Activated T-helper 9 cell treated with anti-CD3 and anti-CD28 coated beads, Interleukin-2, amount 50 U/mL, for 16 hours (primary cell): ENCODE measurements at regions not wholly inside any gene's neighbourhood (a gene's known extent, or its start where the extent isn't known, plus 50 kb on each side); places are given as distances from the start of the nearest gene placed in this dataset.

Experiments used
- DNase-seq: peaks from one replicate; pipeline ENCODE4 v3.0.0-alpha.2; 2020; ENCODE audit warnings: low read depth

DNA sequence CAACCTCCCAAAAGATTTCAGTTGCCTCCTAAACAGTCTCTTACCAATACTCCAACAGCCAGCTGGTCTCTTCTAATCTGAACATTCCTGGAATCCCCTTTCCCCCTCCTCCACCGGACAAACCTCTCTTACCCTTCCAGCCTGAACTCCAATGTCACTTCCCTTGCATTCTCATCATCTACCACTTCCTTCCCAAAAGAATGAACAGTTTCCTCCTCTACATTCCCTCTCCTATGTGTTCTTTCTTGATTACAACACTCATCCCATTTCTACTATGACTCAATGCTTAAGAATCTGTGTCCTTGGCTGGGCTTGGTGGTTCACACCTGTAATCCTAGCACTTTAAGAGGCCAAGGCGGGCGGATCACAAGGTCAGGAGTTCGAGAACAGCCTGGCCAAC, 417.1 kb downstream of the SETD4 start:
- DNase-seq = no peak

DNA sequence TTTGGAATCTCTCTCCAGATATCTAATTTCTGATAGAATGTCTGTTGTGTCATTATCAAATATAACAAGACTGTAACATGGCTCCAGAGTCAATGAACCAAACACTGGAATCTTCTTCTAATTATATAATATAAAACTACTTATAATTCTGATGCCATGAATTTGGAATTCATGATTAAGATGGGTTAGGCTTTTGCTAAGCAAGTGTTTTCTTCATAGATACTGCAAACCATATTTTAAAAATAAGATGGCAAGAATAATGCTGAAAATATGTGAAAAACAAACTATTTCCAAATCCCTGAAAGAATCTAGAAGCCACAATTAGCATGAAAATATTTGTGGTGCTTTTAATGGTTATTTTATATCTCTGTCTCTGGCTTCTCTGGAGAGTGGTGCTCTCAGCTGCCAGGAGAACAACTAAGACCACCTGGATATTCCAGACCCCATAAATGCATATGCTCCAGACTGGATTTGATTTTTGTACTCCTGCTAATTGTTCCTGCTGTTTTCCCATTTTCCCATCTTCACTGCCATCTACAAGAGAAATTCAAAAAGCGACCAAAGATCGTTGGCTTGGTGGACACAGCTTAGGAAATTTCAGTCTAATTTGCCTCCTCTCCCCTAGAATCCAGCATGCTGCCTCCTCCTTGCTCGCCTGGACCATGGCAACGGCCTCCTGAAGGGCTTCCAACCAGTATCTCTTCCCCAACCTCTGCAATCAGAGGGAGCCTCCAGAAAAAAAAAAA, 418.9 kb downstream of the SETD4 start:
- no peak for DNase-seq

- no peak for DNase-seq
These were observed 422.9 kb downstream of the SETD4 start for GRCh38 chr21:35637431-35637830.

DNA sequence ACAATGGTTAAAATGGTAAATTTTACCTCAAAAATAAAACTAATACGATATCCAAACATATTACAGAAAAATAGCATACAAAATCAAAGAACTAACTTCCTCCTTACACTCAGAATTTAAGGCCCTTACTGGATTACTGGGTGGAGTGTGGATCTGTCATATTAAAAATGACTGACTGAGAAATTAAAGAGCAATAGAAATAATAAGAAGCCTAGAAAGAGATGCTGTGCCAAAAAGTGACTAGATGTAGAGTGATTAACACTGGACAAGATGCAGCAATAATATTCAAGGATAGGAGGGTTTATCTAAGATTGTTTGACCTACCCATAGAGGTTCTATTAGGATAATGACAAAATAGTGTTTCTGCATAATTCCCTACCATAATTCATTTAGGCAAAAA, 424.3 kb downstream of the SETD4 start:
- DNase-seq = no peak

GRCh38 chr21:35635261-35635660, 425.1 kb downstream of the SETD4 start:
- no peak for DNase-seq

DNA sequence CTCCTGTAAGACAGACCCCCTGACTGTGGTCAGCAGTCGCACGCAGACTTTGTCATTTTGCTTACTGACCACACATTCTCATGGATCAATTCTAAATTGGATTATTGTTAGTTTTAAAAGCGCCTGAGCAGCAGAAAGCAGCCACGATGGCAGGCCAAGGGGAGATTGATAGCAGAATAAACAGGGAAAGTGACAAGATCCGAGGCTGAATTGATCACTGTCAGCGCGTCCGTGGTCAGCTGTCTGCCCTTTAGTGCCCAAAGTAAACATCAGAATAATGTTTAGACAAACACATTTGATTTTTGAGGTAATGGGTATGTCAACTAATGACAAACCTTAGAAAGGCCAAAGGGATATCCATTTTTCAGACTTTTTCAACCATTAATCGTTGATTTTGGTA, 426.8 kb downstream of the SETD4 start:
- no peak for DNase-seq

GRCh38 chr21:35632711-35633110, 427.6 kb downstream of the SETD4 start:
- DNase-seq = no peak

DNA sequence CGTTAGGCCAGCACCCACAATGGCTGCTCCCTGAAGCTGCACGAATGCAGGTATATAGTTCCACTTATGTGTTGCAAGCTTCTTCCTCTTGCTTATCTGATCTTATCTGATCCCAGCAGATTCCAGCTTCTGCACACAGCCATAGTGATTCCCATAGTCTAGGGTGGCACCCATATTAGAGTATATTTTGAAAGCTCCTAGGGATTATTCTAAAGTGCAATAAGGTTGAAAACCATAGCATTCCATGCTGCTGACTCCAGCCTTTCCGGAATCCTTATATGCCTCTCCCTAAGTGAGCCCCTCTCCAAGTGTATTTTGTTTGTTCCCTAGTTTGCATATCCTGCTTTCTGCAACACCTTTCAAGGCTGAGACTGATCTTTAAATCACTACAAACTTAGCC, 432.0 kb downstream of the SETD4 start:
- DNase-seq = no peak

GRCh38 chr21:35627462-35627861, 432.9 kb downstream of the SETD4 start:
- DNase-seq = no peak

GRCh38 chr21:35625576-35625975, 434.8 kb downstream of the SETD4 start:
- no peak for DNase-seq

DNA sequence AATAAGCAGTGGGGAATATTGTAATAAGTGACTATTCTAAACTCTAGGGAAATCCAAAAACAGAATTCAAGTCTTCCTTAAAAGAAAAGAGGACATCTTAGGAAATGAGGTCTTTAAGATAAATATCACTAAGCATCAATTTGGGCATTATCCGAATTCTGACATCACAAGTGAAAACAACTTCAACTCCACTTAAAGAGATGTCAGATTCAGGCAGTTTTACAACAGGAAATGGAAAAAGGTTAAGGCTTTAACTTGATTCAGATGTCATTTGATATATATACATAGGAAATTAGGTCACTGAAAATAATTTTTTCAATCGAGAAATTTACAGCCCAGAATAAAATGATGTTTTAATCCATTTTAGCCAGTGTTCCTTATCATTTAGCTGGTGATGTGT, 435.4 kb downstream of the SETD4 start:
- no peak for DNase-seq

DNA sequence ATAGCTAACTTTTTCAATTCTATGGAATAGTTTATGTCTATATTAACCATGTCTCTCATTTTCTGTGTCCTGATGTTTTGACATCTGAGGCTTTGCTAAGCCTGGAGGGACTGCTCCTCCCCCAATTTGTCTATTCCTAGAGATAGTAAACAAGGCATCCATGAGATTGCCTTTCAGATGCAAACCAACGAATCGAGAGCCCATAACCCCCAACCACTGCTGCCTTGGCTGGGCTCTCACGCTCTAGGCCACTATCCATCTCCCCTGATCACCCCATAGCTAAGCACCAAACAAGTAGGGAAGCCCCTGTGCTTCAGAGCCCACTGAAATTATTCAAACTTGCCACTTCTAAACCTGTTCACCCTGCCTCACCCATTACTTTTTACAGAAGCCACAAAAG, 437.7 kb downstream of the SETD4 start:
- DNase-seq = no peak

- DNase-seq = no peak
These were observed 441.1 kb downstream of the SETD4 start for GRCh38 chr21:35619184-35619583.

- no peak for DNase-seq
These were observed 442.8 kb downstream of the SETD4 start for GRCh38 chr21:35617491-35617890.

GRCh38 chr21:35616090-35616489, 444.2 kb downstream of the SETD4 start:
- no peak for DNase-seq

GRCh38 chr21:35615325-35615724, 445.0 kb downstream of the SETD4 start:
- no peak for DNase-seq

- DNase-seq = no peak
These were observed 445.9 kb downstream of the SETD4 start for GRCh38 chr21:35614396-35614921.

GRCh38 chr21:35611708-35612132, 448.6 kb downstream of the SETD4 start:
- no peak for DNase-seq

GRCh38 chr21:35609263-35609662, 451.1 kb downstream of the SETD4 start:
- no peak for DNase-seq

- no peak for DNase-seq
These were observed 452.9 kb downstream of the SETD4 start for GRCh38 chr21:35607406-35607805.

- DNase-seq = no peak
These were observed 453.7 kb downstream of the SETD4 start for GRCh38 chr21:35606578-35606977.

DNA sequence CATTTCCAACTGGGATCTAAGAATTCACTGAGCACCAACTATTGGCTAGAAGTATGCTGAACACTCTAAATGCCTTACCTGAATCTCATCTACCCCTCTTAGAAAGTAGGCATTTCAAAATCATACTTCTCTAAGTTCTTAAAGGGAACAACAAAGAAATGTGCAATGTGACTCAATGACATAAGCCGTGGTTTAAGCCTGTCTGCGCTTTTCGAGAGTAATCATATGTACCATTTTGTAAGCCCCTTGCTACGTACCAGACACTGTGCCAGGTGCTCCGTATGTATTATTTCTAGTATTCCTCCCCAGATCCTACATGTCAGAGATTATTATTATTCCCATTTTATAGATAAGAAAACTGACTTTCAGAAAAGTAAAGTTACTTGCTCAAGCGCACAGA, 454.2 kb downstream of the SETD4 start:
- no peak for DNase-seq

DNA sequence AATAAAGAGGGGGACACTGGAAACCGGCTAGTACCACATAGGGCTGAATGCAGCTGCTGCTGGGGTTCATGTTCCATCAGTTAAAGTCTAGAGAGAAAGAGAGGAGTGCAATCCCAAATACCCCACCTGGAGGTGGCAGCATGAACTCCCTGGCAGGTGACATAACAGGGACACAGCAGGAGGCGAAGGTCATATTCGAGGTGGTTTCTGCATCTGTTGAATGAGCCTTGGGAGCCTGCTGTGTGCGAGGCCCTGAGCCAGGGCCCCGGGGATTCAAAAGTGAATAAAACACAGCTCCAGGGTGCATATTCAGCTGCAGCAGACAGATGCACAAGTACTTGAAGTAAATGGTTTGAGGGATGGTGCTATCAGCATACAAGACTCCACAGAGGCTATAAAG, 456.8 kb downstream of the SETD4 start:
- no peak for DNase-seq

GRCh38 chr21:35602811-35603362, 457.4 kb downstream of the SETD4 start:
- DNase-seq = no peak
